CD4-positive, alpha-beta T cell treated with Interleukin-10 for 1 hour (primary cell): ENCODE measurements at regions not wholly inside any gene's neighbourhood (a gene's known extent, or its start where the extent isn't known, plus 50 kb on each side); places are given as distances from the start of the nearest gene placed in this dataset.

Source experiments
- DNase-seq: peaks from one replicate; pipeline ENCODE4 v3.0.0-alpha.2; 2020

- DNase-seq, result no peak
These were observed 236.6 kb upstream of the MKLN1 start for GRCh38 chr7:131090886-131091692.

- DNase-seq, result peak; percentile 41
These were observed 233.0 kb upstream of the MKLN1 start for GRCh38 chr7:131094685-131095084.

GRCh38 chr7:131095346-131095745 is 232.3 kb upstream of the MKLN1 start:
- DNase-seq, result no peak

GRCh38 chr7:131096267-131096927 is 231.3 kb upstream of the MKLN1 start:
- DNase-seq, result peak; percentile 25

- DNase-seq, result peak; percentile 18
These were observed 229.9 kb upstream of the MKLN1 start for GRCh38 chr7:131097662-131098376.

GRCh38 chr7:131098527-131098926 is 229.1 kb upstream of the MKLN1 start:
- DNase-seq, result peak; percentile 11

- DNase-seq, result peak; percentile 78
These were observed 227.2 kb upstream of the MKLN1 start for GRCh38 chr7:131100357-131101054.

GRCh38 chr7:131103997-131104396 is 223.7 kb upstream of the MKLN1 start:
- peak; percentile 30 for DNase-seq

GRCh38 chr7:131104596-131105293 is 222.9 kb upstream of the MKLN1 start:
- DNase-seq, result peak; percentile 39

GRCh38 chr7:131105294-131105798 is 222.3 kb upstream of the MKLN1 start:
- no peak for DNase-seq

GRCh38 chr7:131105799-131106680 is 221.6 kb upstream of the MKLN1 start:
- DNase-seq, result peak; percentile 88

- peak; percentile 66 for DNase-seq
These were observed 220.9 kb upstream of the MKLN1 start for GRCh38 chr7:131106681-131107336.

- peak; percentile 91 for DNase-seq
These were observed 220.1 kb upstream of the MKLN1 start for GRCh38 chr7:131107337-131108211.

- peak; percentile 89 for DNase-seq
These were observed 219.3 kb upstream of the MKLN1 start for GRCh38 chr7:131108212-131108940.

GRCh38 chr7:131109011-131109758 is 218.5 kb upstream of the MKLN1 start:
- peak; percentile 3 for DNase-seq

GRCh38 chr7:131109759-131110296 is 217.8 kb upstream of the MKLN1 start:
- peak; percentile 80 for DNase-seq

- DNase-seq, result no peak
These were observed 217.2 kb upstream of the MKLN1 start for GRCh38 chr7:131110297-131111080.
